PC-9 (cell line): ENCODE measurements at regions not wholly inside any gene's neighbourhood (a gene's known extent, or its start where the extent isn't known, plus 50 kb on each side); places are given as distances from the start of the nearest gene placed in this dataset.

Experiments
- EZH2 ChIP-seq: fragments of 200-600 bp; sonication (generic); IDR thresholded peaks from 2 replicates; pipeline ENCODE4 v1.8.0; 2017; ENCODE audit warnings: antibody characterized with exemption, low read depth
- TF ChIP-seq, protein P1 (sequence below): fragments of 200-600 bp; sonication (generic); conservative IDR thresholded peaks from 2 replicates; pipeline ENCODE4 v1.6.1; 2017; ENCODE audit warnings: mixed run types, antibody characterized with exemption, mild to moderate bottlenecking, moderate library complexity

DNA sequence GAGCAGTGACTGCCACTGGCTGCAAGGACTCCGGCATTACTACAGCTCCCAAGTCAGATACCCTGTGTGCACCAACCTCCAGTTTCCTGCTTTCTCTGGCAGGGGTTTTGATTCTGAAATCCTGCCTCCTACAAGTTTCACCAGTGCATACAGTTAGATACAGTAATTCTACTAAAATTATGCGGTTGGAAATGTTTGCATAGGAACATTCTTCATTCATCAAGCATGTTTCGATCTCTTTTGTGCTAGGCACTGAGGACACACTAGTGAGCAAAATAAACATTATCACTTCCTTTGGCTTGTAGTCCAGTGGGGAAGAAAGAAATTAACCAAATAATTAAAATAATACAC, 152.2 kb downstream of the TMEM167A start:
- TF ChIP-seq, protein P1, sequence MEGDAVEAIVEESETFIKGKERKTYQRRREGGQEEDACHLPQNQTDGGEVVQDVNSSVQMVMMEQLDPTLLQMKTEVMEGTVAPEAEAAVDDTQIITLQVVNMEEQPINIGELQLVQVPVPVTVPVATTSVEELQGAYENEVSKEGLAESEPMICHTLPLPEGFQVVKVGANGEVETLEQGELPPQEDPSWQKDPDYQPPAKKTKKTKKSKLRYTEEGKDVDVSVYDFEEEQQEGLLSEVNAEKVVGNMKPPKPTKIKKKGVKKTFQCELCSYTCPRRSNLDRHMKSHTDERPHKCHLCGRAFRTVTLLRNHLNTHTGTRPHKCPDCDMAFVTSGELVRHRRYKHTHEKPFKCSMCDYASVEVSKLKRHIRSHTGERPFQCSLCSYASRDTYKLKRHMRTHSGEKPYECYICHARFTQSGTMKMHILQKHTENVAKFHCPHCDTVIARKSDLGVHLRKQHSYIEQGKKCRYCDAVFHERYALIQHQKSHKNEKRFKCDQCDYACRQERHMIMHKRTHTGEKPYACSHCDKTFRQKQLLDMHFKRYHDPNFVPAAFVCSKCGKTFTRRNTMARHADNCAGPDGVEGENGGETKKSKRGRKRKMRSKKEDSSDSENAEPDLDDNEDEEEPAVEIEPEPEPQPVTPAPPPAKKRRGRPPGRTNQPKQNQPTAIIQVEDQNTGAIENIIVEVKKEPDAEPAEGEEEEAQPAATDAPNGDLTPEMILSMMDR = no peak
- no peak for TF ChIP-seq EZH2
